GM21619 (cell line): ENCODE measurements at regions not wholly inside any gene's neighbourhood (a gene's known extent, or its start where the extent isn't known, plus 50 kb on each side); places are given as distances from the start of the nearest gene placed in this dataset.

ENCODE experiments used
- ATAC-seq: cut with Tn5 transposase; IDR thresholded peaks from one replicate; pipeline ENCODE4 v1.9.1; 2021; ENCODE audit not compliant: unreplicated experiment

DNA sequence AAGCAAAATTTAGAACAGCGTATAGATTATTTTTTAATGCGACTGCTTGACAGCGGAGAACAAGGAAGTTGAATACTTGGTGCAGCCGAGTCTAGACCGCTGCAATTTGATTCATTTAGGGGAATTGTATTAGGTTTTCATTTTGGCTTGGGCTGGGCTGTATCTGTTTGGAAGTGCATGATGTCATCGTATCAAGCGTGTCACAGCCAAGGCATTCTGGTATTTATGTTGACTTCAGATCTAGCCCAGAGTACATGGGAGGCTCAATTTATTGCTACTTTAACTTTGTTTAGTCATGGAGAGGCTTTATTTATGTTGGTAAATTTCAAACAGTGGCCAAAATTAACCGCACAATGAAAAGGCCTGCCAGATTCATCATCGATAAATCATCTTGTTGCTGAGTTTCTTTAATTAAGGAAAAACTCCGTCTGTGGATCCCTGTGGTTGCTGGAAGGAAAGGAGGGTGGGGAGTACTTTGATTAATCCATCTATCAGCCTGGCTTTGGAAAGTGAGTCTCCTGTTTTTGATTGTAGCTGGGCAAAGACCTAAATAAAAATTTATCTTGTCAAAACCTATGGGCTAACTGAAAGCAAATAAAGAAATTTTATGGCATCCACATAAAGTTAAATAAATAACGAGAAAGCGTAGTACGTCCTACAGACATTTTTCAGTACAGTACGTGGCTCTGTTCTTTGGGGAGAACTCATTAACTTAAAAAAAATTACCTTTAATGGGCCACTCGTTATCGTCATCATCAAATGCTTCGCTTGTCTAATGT is 230.4 kb upstream of the SPRED2 start:
- no peak for ATAC-seq

DNA sequence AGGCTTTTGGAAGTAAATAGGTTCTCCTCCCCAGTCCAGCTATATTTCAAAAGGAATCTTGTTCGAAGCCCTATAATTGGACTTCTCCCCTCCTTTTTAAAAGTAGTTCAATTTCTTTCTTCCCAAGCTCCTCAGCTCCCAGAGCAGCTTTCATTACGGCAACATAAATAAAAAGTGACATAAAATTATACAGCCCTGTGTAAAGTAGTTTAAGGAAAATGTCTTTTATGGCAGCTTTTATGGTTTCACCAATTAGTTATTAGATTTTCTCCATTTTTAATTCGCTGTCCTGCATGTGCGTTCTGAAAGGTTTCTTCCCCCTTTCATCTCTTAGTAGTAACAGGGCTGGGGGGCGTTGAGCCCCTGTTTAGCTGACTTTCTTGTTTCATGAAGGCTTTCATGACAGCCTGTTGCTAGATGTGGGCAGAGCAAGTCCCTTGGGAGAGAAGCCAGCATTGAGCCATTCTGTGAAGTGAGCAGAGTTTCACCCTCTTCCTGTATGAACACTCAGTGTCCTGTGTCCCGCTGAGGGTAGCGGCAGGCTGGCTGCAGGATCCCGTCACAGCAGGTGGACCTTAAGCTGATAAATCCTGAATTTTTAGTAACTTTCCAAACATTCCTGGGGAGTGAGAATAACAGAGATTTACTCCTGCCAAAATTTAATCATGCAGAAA is 229.7 kb upstream of the SPRED2 start:
- ATAC-seq: no peak

DNA sequence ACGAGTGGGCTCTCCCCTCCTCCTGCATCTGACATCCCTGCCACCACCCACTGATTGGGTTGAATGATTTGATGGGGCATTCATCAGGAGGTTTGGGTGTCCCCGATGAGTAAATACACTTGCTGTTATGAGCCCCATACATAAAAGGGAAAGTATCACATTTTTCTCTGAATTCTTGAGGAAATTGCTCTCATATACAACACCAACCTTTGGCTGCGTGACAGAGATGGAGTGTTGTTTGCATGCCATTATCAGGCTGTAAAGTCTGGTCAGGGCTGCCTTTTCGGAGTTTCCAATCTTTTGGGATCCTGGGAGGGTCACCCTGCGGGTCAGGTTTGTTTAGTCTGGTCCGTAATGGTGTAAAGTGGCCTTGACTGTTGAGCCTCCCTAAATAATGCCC is 227.9 kb upstream of the SPRED2 start:
- ATAC-seq: no peak

DNA sequence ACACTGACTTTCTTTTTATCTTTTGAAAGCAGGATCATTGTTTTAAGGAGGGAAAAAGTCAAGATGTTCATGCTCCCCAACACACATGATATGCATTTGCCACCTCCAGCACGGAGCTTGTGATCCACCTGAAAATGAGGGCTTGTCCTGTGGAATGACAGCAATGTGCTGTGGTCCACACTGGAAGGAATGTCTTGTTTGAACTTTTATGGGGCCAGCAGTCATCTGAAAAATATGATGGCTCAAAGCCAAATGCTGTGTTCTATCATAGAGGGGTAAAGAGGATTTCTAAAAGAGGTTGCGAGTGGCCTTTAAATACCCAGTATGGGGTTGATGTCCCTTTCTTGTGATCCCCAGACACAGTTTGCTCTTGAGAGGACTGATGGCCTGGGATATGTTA is 226.5 kb upstream of the SPRED2 start:
- ATAC-seq: no peak

DNA sequence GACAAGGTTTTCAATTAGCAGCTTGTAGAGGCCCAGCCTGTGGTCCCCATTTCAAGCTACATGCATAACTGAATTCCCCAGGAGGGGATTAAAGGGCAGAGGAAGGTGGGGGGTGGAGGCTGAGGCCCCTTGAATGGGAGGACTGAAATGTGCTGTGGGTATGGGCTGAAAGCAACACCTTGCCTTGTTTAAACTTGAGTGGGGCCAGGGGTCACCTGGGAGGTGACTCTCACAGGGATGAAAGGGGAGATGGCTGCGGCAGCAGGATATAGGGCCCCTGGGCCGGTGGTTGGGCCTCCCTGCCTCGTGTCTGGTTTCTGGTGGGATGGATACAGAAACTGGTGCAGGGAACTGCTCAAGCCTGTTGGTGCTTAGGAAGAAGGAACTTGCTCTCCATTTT is 225.9 kb upstream of the SPRED2 start:
- no peak for ATAC-seq

DNA sequence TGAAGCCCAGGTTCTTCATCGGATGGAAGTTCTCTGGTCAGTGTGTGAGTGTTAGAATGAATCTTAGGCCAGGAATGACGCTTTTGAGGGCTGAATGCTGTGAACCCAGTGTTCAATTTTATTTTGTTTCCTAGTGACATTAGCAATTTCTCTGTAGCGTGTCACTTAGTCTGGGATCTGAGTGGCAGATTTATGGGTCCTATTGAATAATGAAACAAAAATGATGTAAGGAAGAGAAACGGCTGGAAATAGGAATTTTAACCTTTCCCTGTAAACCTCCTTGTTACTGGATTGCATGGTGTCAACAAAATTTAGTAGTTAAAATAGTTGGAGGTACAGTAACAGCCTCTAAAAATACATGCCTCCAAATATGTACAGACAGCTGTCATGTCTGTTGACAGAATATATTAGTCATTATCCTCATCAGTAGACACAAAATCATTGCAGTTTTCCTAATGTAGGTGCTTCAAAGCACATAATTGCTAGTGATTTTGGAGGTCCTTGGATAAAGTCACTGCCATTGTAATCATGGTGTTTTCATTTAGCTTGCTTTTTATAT is 223.8 kb upstream of the SPRED2 start:
- no peak for ATAC-seq

DNA sequence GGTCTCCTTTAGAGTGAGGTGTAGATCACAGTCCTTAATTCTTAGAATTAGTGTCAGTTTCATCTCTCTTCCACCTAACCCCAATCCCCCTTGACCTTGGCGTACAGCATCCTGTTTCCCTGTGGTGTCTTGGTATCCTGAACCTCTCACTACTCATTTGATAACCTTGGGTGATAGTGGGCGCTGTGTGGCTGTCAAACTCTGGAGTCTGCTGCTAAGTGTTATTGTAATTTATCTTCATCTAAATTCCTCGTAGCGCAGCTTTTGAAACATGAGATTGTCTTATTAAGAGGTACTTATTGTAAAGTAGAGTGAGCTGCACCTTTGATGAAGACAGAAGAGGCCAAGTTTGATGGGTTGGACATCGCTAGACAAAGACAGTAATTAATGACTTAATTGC is 222.6 kb upstream of the SPRED2 start:
- no peak for ATAC-seq

DNA sequence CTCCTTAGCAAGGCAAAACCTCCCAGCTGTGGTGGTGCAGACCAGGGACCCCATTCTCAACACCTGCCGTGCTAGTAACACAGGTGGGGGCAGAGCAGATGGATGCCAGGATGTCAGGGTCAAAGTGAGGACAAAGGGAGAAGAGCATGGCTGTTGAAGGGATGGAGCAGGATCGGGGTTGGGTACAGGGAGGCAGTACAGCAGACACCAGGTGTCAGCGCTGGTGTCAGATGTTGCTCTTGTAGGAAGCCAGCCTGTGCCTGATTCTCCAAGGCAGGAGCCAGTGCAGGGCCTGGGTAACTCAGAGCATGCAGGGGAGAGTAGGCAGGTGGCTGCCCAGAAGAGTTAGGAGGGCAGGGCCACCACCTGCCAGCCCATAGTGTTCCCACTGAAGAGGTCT is 222.1 kb upstream of the SPRED2 start:
- no peak for ATAC-seq

DNA sequence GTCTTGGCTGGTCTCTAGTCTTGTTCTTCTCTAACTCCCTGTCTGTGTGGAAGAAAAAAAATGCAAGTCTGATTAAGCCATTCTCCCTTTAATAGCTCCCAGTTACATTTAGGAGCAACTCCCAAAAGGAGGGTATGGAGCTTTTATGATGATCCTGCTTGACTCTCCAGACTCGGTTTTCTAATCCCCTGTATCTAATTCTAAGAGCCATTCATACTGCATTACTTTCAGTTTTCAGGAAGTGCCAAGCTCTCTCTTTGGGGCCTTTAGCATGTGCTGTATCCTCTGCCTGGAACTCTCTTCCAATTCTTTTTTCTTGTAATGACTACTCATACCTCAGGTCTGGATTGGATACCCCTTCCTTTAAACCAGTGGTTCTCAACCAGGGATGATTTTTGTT is 219.7 kb upstream of the SPRED2 start:
- ATAC-seq: no peak

DNA sequence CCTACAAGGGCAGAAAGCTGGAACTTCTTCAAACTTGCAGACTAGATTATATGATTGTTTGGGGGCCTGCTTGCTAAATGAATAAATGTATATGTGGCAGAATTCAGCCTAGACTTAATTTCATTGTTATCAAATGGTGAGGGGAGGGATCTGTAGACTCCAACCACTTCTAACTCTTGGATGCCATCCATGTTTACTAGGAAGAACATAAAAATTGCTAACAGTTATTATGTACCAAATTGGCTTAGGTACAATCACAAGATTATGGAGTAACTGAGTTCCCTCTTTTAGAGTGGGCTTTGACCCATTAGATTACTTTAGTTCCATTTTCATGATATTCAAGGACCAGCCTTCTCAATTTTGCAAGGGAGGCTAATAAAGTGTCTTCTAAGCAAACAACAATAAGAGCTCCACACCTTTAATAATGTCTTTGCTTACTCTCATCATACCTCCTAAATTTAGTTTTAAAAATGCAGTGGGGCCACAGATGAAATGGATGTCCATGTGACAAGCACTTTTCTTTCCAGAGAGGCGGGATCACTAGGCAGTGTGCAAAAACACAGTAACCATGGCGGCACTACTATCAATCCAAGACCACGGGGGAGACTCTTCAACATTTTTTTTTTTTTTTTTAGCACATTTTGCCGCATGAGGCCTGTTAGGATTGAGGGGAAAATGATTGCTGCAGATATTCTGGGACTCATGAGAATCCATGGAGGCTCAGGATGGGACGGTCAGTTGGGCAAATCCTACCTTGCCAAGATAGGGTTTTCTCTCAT is 217.6 kb upstream of the SPRED2 start:
- ATAC-seq: no peak

DNA sequence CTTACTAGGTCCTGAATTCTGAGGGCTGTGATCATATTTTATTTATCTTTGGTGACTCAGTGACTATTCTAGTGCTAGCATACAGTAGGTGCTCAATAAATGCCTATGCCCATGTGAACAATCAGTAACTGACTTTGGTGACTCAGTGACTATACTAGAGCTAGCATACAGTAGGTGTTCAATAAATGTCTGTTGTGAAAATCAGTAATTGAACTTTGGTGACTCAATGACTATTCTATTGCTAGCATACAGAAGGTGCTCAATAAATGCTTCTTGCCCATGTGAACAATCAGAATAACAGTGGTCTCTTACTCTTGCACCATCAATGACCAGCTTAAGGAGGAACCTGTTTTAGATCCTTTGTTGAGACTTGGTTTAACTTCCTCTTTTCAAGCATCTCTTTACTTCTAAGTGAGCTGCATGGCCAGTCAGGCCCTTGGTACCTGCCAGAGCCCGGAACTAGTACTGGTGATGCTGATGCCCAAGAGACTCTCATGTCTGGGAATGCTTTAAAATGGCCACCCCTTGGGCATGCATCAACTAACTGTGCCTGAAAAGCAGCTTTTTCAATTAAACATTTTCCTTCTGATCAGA is 214.9 kb upstream of the SPRED2 start:
- no peak for ATAC-seq

DNA sequence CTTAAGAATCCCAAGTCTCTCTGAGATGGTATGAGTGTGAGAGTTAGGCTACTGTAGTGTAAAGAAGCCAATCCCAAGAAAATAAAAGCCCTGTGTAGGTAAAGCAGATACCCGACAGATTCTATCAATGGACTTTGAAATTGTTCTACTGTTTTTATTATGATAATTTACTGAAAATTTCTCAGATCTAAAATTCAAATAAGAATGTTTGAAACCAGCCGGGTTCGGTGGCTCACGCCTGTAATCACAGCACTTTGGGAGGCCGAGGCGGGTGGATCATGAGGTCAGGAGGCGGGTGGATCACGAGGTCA is 208.3 kb upstream of the SPRED2 start:
- no peak for ATAC-seq

DNA sequence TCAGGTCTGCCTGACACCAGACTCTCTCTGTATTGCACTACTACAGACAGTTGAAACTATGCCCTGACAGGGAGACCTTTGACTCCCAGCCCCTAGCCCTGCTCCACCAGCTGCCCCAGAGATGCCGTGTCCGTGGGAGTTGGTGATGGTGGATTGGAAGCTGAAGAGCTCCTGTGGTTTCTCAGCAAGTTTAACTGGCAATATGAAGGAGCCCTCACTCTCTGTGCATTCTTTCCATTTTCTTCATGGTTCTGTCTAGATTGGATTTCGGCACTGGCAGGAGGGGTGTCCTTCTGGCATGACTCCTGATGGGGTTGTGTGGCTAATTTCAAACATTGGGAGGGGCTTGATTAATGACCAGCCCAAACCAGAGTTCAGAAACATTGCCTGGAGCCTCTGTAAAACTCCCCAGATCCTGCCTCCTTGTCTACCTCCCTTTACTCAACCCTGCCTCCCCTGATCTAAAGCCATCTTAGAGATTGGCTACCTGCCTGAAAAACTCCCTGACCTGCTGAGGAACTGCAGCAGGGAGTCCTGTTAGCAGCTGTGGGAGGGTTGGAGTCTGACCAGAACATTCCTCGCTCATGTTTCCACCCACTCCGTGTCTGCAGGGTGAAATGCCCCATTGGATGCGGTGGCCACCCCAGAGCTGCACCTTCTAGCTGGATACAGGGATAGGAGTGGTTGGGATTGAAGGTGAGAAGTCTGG is 206.9 kb upstream of the SPRED2 start:
- ATAC-seq: no peak

DNA sequence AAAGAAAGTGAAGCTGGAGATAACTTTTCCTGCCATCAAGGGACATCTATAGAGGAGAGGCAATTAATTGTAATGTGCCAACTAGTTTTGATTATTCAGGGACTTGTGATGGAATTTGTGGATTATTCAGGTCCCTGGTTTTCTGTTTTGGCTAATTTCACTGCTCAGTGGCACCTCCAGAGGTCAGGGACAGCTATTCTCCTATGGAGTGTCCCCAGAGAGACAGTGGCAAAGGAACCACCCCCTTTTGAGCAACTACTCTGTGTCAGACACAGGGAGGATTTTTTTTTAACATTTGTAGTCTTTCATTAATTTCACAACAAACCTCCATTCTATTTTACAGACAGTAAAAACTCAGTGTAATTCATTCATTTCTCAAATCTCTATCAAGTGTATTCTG is 206.0 kb upstream of the SPRED2 start:
- ATAC-seq: no peak

DNA sequence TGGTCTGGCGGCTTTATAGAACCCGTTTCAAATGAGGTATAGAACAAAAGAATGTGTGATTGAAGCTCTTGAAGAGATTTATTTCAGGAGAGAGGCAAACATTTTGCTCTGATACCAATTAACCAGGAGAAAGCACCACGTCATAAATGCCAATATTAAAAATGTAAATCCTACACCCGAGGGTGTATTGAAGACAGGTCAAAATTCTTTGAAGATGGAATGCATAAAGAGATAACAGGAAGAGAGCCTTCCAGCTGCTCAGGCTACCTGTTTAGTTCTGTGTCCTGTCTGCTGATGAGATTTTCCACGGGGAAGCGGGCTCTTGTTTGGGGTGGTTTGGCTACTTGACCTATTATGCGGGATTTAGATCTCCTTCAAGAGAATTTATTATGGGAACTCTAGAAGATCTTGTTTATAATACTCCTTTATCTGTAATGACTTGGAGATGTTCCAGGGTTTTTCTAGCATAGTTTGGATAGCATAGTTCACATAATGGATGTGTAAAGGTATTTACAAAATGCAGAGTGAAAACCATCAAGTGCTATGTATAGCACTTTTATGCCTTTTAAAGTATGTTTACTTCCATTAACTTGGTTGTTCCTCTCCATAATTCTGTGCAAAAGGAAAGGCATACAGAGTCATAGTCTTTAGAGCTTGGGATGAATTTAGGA is 204.5 kb upstream of the SPRED2 start:
- no peak for ATAC-seq

DNA sequence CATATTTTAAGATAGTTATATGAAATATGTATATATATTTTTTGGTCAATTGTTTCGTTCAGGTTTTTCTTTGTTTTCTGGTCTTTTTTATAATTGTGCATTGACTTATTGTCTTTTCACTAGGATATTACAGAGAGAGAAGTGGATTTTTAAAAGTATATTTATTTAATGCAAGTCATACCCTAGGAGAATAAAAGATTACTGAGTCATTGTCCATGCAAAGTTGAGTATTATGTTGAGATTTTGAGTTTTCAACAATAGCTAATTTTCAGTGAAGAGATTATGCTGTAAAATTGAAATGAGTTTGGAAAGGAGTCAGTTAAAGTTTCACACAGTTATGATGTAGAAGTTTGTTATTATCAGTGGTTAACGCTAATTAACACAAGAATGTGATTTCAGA is 203.6 kb upstream of the SPRED2 start:
- ATAC-seq: no peak

DNA sequence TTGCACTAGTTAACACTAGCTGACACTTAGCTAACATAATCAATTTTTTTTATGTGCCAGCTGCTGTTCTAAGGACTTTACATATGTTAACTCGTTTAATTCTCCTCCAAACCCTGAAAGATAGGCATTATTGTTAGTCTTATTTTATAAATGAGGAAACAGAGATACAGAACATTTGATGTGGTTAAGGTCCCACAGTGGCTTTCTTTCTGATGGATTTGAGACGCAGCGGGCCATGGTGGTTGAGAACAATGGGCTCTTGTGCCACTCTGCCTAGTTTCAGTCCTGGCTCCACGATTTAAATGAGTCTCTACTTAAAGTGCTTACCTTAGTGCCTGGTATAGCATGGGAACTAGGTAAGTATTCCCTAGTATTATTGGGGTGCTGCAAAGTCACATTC is 201.9 kb upstream of the SPRED2 start:
- no peak for ATAC-seq

DNA sequence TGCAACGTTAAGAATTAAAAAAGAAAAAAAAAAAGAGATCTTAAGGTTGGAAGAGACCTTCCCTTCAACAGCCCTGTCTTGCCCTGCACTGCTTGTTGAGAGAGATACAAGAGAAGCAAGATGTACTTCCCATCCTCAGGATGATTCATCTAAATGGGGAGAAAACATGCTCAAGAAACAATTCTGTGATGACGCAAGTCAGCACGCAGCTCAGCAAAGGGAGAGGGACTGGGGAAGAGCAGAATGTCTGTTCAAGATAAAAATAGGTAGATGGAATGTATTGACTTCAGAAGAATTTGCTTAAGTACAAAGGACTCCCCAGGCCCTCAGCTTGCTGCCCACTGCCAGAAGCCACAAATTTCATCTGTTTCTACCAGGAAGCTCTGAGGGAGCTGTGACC is 198.2 kb upstream of the SPRED2 start:
- no peak for ATAC-seq

DNA sequence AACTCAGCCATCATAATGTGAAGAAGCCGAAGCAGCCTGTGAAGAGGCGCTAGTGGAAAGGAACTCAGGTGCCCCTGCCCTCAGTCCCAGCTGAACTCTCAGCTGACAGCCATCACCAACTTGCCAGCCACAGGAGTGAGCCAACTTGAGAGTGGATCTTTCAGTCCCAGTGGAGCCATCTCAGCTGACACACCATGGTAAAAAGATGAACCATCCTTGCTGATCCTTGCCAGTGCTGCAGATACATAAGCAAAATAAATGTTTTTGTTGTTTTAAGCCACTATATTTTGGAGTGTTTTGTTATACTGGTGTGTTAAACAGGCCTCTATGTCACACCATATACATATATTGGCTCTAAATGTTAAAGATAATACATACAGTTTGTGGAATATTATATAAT is 195.8 kb upstream of the SPRED2 start:
- ATAC-seq: no peak

DNA sequence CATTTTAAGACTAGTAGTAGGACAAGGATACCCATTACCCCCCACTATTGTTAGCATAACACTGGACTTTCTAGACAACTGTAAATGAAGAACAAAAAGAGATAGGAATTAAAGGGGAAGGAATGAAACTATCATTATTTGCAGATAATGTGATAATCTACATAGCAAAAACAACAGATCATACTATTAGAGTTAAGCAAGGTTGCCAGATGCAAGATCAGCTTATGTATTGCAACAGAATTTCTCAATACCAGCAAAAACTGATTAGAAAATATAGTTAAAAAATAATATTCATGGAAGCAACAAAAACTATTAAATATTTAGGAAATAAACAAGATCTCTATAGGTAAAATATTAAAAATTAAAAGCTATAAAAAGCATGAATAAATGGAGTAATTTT is 194.4 kb upstream of the SPRED2 start:
- ATAC-seq: no peak
